ENCODE measurements at regions not wholly inside any gene's neighbourhood (a gene's known extent, or its start where the extent isn't known, plus 50 kb on each side); places are given as distances from the start of the nearest gene placed in this dataset.

DNA sequence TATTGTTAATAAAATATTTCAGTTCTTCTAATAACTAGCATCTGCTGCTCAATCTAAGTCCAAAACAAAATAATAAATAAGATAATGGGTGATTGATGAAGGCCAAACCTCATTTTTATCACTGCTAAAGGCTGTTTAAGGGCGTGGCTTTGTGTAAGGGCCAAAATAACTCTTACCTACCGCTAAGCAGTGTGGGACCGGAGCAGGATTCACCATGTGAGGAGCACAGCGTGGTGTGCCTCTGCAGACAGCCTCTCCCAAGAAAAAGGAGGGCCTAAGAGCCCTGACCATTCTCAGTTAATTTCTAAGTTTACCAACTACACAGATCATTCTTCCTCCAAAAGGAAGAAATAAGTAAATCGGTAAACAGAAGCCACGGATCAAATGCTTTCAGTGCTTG, 353.7 kb downstream of the ARL6IP6 start:
- Histone ChIP-seq H3K36me3 (ENCODE audit: insufficient read depth, low read length) (no peaks in the 10 kb centered on the region), H3K4me3 (ENCODE audit: low read depth, low read length) (no peak overlapping the region), H3K27me3 (ENCODE audit: insufficient read depth, low read length) (no peaks in the 10 kb centered on the region), H3K79me2 (ENCODE audit: control insufficient read depth, insufficient read depth, low read length, unreplicated experiment) (no peaks in the 10 kb centered on the region), H3K4me1 (ENCODE audit: control insufficient read depth, insufficient read depth, low read length, unreplicated experiment) (no peaks in the 10 kb centered on the region), H2AFZ (ENCODE audit: low read length, unreplicated experiment) (no peak overlapping the region), H3K27ac (ENCODE audit: low read depth, low read length) (no peak overlapping the region)

DNA sequence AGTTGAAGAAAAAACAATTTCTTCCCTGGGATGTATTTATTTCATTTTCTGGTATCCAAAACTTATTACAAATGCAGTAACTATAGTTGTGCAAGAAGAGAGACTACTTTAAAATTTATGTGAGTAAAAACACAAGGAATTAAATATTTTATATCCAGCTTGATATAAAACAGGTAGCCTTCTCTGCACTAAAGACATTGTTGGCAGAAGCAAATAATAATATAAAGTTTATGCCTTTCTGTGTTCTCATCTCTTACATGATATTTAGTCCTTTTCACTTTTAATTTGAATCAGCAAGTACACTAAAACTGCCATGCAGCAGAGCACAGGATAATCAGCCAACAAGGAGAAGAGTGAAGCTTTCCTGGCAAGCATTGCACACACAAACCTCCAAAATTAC, 352.7 kb downstream of the ARL6IP6 start:
- Histone ChIP-seq H3K36me3 (ENCODE audit: insufficient read depth, low read length) (no peaks in the 10 kb centered on the region), H3K79me2 (ENCODE audit: control insufficient read depth, insufficient read depth, low read length, unreplicated experiment) (no peaks in the 10 kb centered on the region), H2AFZ (ENCODE audit: low read length, unreplicated experiment) (no peak overlapping the region), H3K27me3 (ENCODE audit: insufficient read depth, low read length) (no peaks in the 10 kb centered on the region), H3K4me3 (ENCODE audit: low read depth, low read length) (no peak overlapping the region), H3K4me1 (ENCODE audit: control insufficient read depth, insufficient read depth, low read length, unreplicated experiment) (no peaks in the 10 kb centered on the region), H3K27ac (ENCODE audit: low read depth, low read length) (no peak overlapping the region)

DNA sequence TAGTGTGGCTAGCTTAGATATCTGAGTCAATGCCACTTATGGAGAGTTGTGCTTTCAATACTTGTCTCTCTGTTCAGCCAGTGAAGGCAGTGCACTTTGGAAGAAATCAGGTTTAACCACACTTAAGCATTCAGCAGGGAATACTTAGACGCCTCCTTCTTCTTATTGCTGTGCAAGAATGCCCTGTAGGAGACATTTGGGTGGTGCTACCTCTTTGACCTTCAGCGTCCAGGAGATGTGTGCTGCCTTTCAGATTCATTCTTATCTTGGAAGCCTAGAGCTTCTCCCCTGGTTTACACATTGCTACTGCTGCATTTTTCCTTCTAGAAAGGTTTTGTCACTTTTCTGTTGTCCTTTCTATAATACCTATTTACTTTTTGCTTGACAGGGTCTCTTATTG, 350.5 kb downstream of the ARL6IP6 start:
- Histone ChIP-seq H3K4me3 (ENCODE audit: low read depth, low read length) (no peak overlapping the region), H2AFZ (ENCODE audit: low read length, unreplicated experiment) (no peak overlapping the region), H3K27ac (ENCODE audit: low read depth, low read length) (no peak overlapping the region), H3K4me1 (ENCODE audit: control insufficient read depth, insufficient read depth, low read length, unreplicated experiment) (no peaks in the 10 kb centered on the region), H3K27me3 (ENCODE audit: insufficient read depth, low read length) (no peaks in the 10 kb centered on the region), H3K36me3 (ENCODE audit: insufficient read depth, low read length) (no peaks in the 10 kb centered on the region), H3K79me2 (ENCODE audit: control insufficient read depth, insufficient read depth, low read length, unreplicated experiment) (no peaks in the 10 kb centered on the region)

DNA sequence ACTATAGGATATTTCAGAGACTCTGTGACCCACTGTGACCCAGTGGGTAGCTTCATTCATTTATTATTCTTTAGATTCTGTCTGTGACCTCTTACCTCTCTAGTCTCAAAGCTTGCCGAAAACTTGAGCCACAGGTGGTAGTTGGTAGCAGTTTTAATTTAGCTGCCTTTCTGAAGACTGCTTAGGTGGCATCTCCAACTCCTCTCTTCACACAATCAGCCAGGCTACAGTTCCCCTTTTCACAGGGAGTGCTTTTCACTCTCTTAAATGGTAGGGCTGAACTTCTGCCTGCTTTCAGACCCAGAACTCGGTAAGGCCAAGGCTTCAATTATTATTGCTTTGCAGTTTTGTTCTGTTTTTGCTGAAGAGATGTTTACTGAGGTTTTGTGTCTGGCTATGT, 349.6 kb downstream of the ARL6IP6 start:
- no peak overlapping the region for H2AFZ ChIP-seq (ENCODE audit: low read length, unreplicated experiment)
- H3K4me1 ChIP-seq (ENCODE audit: control insufficient read depth, insufficient read depth, low read length, unreplicated experiment), result no peaks in the 10 kb centered on the region
- H3K4me3 ChIP-seq (ENCODE audit: low read depth, low read length), result no peak overlapping the region
- no peaks in the 10 kb centered on the region for H3K27me3 ChIP-seq (ENCODE audit: insufficient read depth, low read length)
- H3K79me2 ChIP-seq (ENCODE audit: control insufficient read depth, insufficient read depth, low read length, unreplicated experiment), result no peaks in the 10 kb centered on the region
- no peaks in the 10 kb centered on the region for H3K36me3 ChIP-seq (ENCODE audit: insufficient read depth, low read length)
- no peak overlapping the region for H3K27ac ChIP-seq (ENCODE audit: low read depth, low read length)

DNA sequence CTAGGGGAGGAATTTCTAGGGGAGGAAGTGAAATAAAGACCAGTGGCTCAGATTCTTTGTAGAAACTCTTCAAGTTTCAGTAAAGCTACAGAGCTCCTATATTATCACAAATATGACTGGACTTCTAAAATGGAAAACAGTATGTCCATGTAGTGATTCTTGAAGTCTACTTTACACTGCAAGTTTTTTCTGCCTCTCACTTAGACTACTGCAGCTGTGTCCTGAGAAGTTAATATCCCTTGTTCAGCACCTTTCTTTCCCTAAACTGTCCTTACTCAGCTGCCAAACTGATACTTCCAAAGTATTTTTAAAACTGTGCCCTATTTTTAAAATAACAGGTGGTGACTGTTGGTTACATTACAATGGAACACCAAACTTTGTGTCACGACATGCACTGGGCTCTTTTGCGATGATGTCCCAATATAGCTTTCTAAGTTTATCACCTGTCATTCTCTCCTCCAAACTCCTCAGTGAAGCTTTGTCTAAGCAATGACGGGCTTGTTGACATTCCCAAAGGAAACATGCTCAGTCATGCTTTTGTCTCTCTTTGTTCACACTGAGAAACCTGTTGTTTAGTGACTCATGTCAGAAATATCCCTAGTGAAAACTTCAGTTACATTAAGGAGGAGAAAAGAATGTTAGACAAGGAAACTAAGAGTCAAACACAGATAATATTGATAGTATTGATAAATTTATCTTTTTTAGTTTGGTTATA, 341.1 kb downstream of the ARL6IP6 start:
- Histone ChIP-seq H3K27ac (ENCODE audit: low read depth, low read length) (no peak overlapping the region), H3K4me3 (ENCODE audit: low read depth, low read length) (no peak overlapping the region), H3K27me3 (ENCODE audit: insufficient read depth, low read length) (no peaks in the 10 kb centered on the region), H3K79me2 (ENCODE audit: control insufficient read depth, insufficient read depth, low read length, unreplicated experiment) (no peaks in the 10 kb centered on the region), H2AFZ (ENCODE audit: low read length, unreplicated experiment) (no peak overlapping the region), H3K36me3 (ENCODE audit: insufficient read depth, low read length) (no peaks in the 10 kb centered on the region), H3K4me1 (ENCODE audit: control insufficient read depth, insufficient read depth, low read length, unreplicated experiment) (no peaks in the 10 kb centered on the region)

DNA sequence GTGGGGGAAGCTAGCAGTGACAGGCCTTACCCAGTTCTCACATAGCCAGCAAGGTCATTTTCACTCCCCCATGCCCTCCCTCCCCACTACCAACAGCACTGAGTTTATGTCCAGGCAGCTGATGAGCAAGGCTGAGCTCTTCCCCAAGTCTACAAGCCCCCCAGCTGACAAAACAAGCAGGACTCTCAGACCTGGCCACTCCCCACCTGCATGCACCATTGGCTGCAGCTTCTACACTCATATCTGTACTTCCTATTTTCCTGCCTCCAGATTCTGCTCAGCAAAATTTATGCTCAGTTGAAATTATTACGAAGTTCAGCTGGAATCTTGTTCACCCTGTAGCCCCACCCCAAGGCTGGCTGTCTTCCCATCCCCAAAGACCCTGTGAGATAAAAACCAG, 339.3 kb downstream of the ARL6IP6 start:
- H3K27ac ChIP-seq (ENCODE audit: low read depth, low read length), result no peak overlapping the region
- no peaks in the 10 kb centered on the region for H3K79me2 ChIP-seq (ENCODE audit: control insufficient read depth, insufficient read depth, low read length, unreplicated experiment)
- no peak overlapping the region for H2AFZ ChIP-seq (ENCODE audit: low read length, unreplicated experiment)
- H3K36me3 ChIP-seq (ENCODE audit: insufficient read depth, low read length), result no peaks in the 10 kb centered on the region
- no peaks in the 10 kb centered on the region for H3K4me1 ChIP-seq (ENCODE audit: control insufficient read depth, insufficient read depth, low read length, unreplicated experiment)
- H3K4me3 ChIP-seq (ENCODE audit: low read depth, low read length), result no peak overlapping the region
- no peaks in the 10 kb centered on the region for H3K27me3 ChIP-seq (ENCODE audit: insufficient read depth, low read length)

DNA sequence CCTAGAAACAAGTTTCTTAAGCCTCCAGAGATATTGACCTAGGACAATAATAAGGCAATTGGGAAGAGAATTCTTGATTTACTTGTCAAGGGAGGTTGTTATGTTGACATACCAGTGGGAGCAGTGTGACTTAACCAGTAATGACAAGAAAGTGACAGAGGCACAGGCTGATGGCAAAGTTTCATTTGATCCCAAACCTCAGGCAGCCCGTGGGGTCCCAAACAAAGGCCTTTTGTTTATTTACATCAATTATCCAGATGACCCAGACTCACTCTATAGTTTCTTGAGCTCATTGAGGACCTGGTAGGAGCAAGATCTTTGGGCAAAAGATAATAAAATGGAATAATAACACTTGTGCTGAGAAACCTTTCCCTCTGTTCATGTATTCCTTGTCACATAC, 336.8 kb downstream of the ARL6IP6 start:
- Histone ChIP-seq H3K27me3 (ENCODE audit: insufficient read depth, low read length) (no peaks in the 10 kb centered on the region), H2AFZ (ENCODE audit: low read length, unreplicated experiment) (no peak overlapping the region), H3K79me2 (ENCODE audit: control insufficient read depth, insufficient read depth, low read length, unreplicated experiment) (no peaks in the 10 kb centered on the region), H3K4me3 (ENCODE audit: low read depth, low read length) (no peak overlapping the region), H3K36me3 (ENCODE audit: insufficient read depth, low read length) (no peaks in the 10 kb centered on the region), H3K4me1 (ENCODE audit: control insufficient read depth, insufficient read depth, low read length, unreplicated experiment) (no peaks in the 10 kb centered on the region), H3K27ac (ENCODE audit: low read depth, low read length) (no peak overlapping the region)

DNA sequence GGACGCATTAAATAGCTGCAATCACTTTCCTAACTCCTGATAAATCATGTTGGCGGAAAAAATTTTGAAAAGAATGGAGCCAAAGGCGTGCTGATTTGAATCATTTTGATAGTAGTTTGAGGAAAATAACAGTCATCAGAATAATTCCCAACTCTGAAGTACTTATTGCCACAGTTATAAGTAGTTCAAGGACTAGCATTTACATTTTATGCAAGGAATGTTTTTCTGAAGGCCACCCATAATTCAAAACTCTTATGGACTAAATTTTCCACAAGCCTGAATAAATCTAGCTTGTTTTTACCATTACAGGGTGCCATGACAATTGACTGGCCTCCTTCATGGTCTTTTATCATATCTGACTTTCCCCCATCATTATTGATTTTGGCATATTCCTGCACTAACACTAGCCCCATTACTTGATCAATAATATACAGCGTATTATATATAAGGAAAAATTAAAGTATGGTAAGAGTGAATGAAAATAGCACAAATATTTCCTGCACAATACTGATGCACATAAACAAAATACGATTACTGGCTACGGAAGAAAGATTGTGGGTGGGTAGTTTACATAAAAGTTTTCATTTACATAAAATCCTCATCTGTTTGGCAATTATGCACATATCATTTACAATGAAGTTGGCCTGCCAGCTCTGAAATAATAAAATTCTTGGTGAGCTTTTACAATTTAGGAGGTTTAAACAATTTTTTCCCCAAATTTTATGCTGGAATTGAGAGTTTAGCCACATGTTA, 334.6 kb downstream of the ARL6IP6 start:
- Histone ChIP-seq H2AFZ (ENCODE audit: low read length, unreplicated experiment) (no peak overlapping the region), H3K4me3 (ENCODE audit: low read depth, low read length) (no peak overlapping the region), H3K27me3 (ENCODE audit: insufficient read depth, low read length) (no peaks in the 10 kb centered on the region), H3K4me1 (ENCODE audit: control insufficient read depth, insufficient read depth, low read length, unreplicated experiment) (no peaks in the 10 kb centered on the region), H3K36me3 (ENCODE audit: insufficient read depth, low read length) (no peaks in the 10 kb centered on the region), H3K27ac (ENCODE audit: low read depth, low read length) (no peak overlapping the region), H3K79me2 (ENCODE audit: control insufficient read depth, insufficient read depth, low read length, unreplicated experiment) (no peaks in the 10 kb centered on the region)

DNA sequence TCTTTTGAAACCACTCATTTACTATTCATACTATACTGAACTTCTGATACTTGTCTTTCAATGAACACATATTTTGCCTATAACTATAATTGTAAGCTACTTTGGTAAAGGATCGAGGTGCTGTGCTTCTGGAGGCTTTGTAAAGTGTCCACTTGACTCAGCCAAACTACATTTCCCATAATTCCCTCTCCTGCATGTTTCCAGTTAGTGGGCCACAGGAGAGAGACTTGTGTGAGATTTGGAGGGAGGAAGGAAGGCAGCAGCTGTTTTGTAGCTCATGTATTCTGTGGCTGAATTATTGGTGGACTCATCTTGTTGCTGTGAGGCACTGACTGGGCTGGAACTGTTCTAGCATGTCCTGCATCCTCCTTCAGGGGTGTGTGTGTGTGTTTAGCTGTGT, 328.8 kb downstream of the ARL6IP6 start:
- Histone ChIP-seq H3K36me3 (ENCODE audit: insufficient read depth, low read length) (no peaks in the 10 kb centered on the region), H2AFZ (ENCODE audit: low read length, unreplicated experiment) (no peak overlapping the region), H3K4me3 (ENCODE audit: low read depth, low read length) (no peak overlapping the region), H3K27me3 (ENCODE audit: insufficient read depth, low read length) (no peaks in the 10 kb centered on the region), H3K4me1 (ENCODE audit: control insufficient read depth, insufficient read depth, low read length, unreplicated experiment) (no peaks in the 10 kb centered on the region), H3K79me2 (ENCODE audit: control insufficient read depth, insufficient read depth, low read length, unreplicated experiment) (no peaks in the 10 kb centered on the region), H3K27ac (ENCODE audit: low read depth, low read length) (no peak overlapping the region)

DNA sequence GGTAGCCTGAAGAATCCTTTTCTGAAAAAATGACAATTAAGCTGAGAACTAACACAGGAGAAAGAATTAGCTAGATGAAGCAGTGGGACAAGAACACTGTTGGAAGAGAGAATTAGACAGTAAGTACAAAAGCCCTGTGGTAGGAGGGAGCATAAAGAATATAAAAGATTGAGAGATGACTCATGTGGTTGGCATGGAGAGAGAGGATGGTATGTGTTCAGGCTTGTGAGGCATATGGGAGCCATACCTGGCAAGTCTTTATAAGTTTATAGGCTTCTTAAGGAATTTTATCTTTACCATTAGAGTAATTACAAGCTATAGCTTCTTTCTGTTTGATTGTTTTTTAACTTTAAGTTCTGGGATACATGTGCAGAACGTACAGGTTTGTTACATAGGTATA, 325.0 kb downstream of the ARL6IP6 start:
- no peak overlapping the region for H3K4me3 ChIP-seq (ENCODE audit: low read depth, low read length)
- no peaks in the 10 kb centered on the region for H3K36me3 ChIP-seq (ENCODE audit: insufficient read depth, low read length)
- no peaks in the 10 kb centered on the region for H3K27me3 ChIP-seq (ENCODE audit: insufficient read depth, low read length)
- H3K27ac ChIP-seq (ENCODE audit: low read depth, low read length), result no peak overlapping the region
- no peaks in the 10 kb centered on the region for H3K79me2 ChIP-seq (ENCODE audit: control insufficient read depth, insufficient read depth, low read length, unreplicated experiment)
- no peaks in the 10 kb centered on the region for H3K4me1 ChIP-seq (ENCODE audit: control insufficient read depth, insufficient read depth, low read length, unreplicated experiment)
- H2AFZ ChIP-seq (ENCODE audit: low read length, unreplicated experiment), result no peak overlapping the region

DNA sequence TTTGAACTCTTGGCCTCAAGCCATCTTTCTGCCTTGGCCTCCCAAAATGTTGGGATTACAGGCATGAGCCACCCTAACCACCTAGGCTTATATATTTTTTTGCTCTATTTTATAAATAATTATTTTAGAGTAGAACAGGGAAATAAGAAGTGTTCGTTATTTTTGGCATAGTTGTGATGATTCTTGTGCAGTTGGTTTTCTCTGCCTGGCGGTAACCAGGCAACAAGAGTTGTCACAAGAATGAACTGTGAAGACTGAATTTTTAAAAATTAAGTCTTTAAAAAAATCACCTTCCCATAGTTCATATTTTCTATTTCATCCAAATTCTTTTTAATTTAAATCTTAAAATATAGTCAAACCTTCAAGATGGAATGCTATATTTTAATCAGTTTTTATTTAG, 310.2 kb downstream of the ARL6IP6 start:
- H3K27me3 ChIP-seq (ENCODE audit: insufficient read depth, low read length), result no peaks in the 10 kb centered on the region
- H3K4me3 ChIP-seq (ENCODE audit: low read depth, low read length), result no peak overlapping the region
- no peak overlapping the region for H3K27ac ChIP-seq (ENCODE audit: low read depth, low read length)
- no peak overlapping the region for H2AFZ ChIP-seq (ENCODE audit: low read length, unreplicated experiment)
- H3K36me3 ChIP-seq (ENCODE audit: insufficient read depth, low read length), result no peaks in the 10 kb centered on the region
- no peaks in the 10 kb centered on the region for H3K79me2 ChIP-seq (ENCODE audit: control insufficient read depth, insufficient read depth, low read length, unreplicated experiment)
- no peaks in the 10 kb centered on the region for H3K4me1 ChIP-seq (ENCODE audit: control insufficient read depth, insufficient read depth, low read length, unreplicated experiment)
